HG03066 (cell line): ENCODE measurements at regions not wholly inside any gene's neighbourhood (a gene's known extent, or its start where the extent isn't known, plus 50 kb on each side); places are given as distances from the start of the nearest gene placed in this dataset.
"Not testable (repeated sequence)": the region's sequence is repeated elsewhere in the genome, so short reads cannot be mapped to it uniquely, and the experiment has no call there.

Experiments
- ATAC-seq: cut with Tn5 transposase; IDR thresholded peaks from one replicate; pipeline ENCODE4 v1.9.1; 2021; ENCODE audit warnings: low read depth; ENCODE audit not compliant: unreplicated experiment

- ATAC-seq, result not testable (repeated sequence)
Observed at GRCh38 chr16:18263046-18263445, 73.5 kb downstream of the NPIPA8 start.

- not testable (repeated sequence) for ATAC-seq
Observed at GRCh38 chr16:18261848-18262247, 74.7 kb downstream of the NPIPA8 start.

DNA sequence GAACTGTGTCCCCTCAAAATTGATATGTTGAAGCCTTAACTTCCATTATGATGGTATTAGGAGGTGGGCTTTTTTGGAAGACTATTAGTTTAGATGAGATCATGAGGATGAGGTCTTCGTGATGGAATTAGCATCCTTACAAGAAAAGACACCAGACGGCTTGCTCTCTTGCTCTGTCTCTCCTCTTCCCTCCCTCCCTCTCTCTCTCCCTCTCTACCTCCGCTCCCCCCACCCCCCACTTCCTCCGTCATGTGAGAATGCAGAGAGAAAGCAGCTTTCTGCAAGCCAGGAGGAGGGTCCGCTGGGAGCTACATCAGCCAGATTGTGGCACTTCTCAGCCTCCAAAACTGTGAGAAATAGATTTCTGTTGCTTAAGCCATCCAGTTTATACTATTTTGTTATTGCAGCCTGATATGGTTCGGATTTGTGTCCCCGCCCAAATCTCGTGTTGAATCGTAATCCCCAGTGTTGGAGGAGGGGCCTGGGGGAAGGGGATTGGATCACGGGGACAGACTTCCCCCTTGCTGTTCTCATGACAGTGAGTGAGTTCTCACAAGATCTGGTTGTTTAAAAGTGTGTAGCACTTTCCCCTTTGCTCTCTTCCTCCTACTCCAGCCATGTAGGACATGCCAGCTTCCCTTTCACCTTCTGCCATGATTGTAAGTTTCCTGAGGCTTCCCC, 76.9 kb downstream of the NPIPA8 start:
- ATAC-seq, result not testable (repeated sequence)

DNA sequence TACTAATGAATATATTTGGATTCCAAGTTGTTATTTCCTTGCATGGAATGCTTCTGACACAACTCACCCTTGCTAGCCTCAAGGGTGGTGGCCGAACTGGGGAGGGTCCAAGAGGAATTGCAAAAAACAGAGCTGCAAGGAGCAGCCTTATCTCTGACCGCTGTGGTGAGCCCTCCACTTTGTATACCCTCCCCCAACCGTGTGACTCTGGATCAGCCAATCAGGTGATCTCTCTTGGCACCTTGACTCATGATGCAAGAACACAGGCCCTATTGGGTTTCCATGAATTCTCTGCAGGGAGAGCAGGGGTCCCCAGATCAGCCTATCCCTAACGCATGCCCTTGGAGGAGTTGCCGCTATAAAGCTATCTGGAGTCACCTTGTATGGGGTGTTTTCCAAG, 83.6 kb downstream of the NPIPA8 start:
- not testable (repeated sequence) for ATAC-seq

DNA sequence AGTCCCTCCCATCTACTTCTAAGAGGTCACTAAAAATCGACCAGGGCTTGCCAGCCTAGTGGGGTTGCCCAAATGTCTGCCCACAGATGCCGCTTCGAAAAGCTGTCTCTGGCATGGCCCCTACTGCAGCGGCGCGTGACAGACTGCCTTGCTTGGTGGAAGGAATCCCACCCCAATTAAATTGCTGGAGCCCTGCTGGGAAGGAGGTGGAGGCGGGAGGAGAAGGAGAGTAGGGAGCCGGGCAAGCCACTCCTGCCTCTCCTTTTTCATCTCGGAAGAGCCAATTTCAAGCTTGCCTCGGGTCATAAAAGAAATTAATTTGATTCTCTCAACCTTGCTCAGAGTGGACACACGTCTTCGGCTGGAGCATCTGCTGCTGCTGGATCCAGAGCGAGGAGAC, 106.0 kb downstream of the NPIPA8 start:
- not testable (repeated sequence) for ATAC-seq

DNA sequence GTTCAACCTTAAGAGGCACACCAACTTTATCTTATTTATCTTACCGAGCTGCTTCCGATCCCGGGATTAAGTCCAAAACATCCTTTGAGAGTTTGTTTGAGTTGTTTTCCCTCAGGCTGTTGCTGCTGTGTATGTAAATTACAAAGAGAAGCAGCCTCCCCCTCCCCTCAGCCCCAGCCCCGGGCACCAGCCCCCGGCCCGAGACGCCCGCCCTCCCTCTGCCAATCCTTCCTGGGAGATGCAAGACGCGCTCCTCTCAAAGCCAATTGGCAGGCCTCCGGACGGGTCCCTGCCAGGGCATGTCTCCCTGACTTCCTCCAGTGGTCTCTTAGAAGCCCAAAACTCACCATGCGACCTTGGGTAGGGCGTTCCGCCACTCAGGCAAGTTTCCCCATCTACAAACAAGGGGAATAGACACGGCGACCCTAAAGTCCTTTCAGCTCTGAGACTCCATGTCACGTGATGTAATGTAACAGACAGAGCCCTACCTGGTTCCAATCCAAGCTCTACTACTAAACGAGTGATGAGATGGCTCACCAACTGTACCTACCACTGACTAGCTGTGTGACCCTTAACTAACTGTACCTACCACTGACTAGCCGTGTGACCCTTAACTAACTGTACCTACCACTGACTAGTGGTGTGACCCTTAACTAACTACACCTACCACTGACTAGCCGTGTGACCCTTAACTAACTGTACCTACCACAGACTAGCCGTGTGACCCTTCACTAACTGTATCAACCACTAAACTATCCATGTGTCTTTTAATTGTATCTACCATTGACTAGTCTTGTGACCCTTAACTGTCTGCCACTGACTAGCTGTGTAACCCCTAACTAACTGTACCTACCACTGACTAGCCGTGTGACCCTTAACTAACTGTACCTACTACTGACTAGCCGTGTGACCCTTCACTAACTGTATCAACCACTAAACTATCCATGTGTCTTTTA, 114.2 kb downstream of the NPIPA8 start:
- ATAC-seq, result not testable (repeated sequence)

DNA sequence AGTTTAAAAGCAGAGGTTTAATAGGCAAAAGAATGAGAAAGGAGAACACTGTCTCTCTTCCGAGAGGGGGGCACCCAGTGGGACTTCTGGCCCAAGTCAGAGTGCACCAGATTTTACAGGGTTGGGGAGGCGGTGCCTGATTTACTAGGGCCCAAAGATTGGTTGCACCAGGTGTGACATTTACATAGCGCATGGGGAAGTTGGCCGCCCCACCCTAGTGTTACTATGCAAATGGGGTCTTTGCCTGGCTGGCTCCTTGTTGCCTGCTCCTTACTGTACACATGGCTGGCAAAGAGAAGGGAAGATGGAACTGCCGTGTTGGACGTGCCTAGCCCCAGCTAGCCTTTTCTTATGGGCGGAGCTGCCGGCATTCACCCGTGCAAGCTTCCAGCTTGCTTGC, 118.8 kb downstream of the NPIPA8 start:
- ATAC-seq, result not testable (repeated sequence)

DNA sequence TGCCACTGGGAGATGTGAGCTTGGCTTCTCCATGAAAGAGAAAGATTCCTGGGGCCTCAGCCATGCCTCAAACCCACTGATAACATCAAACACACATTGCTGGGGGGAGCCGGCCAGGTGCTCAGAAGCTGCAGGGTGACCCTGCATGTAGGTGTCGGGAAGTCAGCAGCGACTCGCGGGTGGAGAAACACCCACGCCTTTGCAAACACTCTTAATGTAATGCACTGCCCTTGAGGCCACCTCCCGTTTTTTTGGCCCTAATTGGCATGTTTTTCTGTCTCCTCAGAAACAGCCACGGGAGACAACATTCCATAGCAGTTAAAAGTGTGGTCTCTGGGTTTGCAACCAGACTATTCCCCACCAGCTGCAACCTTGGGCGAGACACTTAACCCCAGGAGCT, 119.7 kb downstream of the NPIPA8 start:
- ATAC-seq, result not testable (repeated sequence)

DNA sequence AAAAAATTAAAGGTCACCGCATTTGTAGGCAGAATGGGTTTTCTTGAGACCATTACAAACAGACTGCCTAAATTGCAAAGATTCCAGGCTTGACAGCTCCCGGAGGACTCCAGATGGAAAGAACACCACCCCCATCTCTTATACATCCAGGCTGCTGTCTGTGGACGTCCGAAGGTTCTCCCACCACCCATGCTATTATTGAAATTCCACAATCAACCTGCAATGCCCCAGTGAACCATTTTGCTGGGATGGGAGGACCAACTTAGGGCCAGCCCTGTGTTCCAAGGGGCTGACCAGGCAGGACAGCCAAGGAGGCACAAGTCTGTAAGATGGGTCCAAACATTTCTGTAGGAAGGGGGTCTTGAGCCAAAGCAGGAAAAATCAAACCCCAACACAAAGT, 122.7 kb downstream of the NPIPA8 start:
- ATAC-seq, result not testable (repeated sequence)

GRCh38 chr16:18211505-18211904, 125.0 kb downstream of the NPIPA8 start:
- ATAC-seq, result not testable (repeated sequence)

DNA sequence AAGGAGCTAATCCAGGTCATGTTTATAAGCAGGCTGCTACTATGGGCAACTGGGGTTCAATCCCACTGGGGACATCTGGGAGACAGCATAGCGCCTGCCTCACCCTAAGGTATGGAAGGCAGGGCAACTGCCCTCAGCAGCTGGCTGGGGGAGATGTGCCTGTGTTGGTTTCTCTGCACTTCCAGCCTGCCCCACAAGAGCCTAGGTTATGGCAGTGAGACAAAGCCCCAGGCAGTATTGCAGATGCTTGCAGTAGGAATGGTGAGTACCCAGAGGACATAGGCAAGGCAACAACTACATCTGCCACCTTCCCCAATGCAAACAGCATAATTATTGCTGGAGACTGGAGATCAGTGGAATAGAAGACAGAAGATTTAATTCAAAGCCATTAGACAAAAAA, 131.8 kb downstream of the NPIPA8 start:
- ATAC-seq, result not testable (repeated sequence)

DNA sequence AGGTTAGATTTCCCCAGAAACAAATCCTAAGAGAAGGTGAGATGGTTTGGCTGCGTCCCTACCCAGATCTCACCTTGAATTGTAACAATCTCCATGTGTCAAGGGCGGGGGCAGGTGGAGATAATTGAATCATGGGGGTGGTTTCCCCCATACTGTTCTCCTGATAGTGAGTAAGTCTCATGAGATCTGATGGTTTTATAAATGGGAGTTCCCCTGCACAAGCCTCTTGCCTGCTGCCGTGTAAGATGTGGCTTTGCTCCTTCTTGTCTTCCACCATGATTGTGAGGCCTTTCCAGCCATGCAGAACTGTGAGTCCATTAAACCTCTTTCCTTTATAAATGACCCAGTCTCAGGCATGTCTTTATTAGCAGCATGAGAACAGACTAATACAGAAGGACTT, 132.2 kb downstream of the NPIPA8 start:
- ATAC-seq, result not testable (repeated sequence)

DNA sequence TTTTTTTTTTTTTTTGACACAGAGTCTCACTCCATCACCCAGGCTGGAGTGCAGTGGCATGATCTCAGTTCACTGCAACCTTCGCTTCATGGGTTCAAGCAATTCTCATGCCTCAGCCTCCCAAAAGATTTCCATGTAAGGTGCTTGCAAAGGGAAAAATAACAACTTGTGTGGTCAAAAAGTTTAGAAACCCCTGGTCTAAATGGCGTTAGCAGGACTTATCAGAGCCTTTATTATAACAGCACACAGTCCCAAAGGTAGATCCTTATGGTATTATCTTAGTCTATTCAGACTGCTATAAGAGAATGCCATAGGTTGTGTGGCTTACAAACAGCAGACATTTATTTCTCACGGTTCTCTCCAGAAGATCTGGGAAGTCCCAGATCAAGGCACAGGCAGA, 135.0 kb downstream of the NPIPA8 start:
- not testable (repeated sequence) for ATAC-seq

DNA sequence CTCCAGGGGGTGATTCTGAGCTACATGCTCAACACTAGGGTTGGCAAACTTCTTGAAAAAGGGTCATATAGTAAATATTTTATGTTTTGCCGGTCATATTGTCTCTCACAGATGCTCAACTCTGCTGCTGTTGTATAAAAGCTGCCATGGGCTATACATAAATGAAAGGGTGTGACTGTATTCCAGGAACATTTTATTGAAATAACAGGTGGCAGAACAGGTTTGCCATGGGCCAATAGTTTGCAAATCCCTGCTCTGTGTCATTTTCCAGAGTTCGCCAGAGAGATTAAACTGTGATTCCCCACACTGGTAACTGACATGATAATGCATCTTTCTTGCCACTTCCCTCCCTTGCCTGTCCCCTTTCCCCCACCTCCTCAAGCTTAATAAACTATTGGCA, 144.1 kb downstream of the NPIPA8 start:
- ATAC-seq, result not testable (repeated sequence)

- not testable (repeated sequence) for ATAC-seq
Observed at GRCh38 chr16:18190179-18190578, 146.4 kb downstream of the NPIPA8 start.

DNA sequence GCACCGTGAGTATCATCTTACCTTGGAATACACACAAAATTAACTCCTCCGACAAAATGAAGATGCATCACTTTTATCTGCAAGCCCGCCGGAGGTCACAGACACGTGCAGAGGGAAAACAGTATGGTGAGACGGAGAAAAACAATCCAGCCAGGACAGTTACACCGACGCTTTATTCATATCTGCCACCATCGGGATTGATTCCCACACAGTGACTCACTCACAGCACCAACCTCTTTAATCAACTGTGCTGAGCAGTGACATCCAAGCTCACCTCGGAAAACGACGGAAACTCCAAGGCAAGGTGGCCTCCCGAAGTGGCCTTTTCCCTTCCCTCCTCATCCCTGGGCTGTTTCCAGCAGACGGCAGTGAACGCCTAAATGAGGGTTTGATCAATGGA, 151.8 kb downstream of the NPIPA8 start:
- not testable (repeated sequence) for ATAC-seq

DNA sequence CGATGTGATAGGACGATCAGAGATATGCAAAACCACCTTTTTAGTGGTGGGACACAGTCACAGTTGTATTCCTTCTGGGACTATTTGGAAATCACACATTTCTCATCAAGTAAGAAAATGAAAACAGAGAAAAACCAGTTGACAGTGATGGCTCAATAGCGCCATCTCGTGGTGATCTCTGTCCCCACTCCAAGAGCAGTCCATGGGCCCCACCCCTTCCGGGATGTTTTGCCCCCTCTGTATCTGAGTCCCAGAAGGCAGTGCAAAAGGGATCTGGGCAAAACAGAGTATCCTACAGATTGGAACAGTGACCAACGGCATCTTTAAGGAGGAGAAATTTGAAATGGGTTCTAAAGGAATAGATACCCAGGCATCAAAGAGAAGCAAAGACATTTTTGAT, 155.5 kb downstream of the NPIPA8 start:
- not testable (repeated sequence) for ATAC-seq

- not testable (repeated sequence) for ATAC-seq
Observed at GRCh38 chr16:18173945-18174497, 162.5 kb downstream of the NPIPA8 start.

- ATAC-seq, result not testable (repeated sequence)
Observed at GRCh38 chr16:18162293-18162692, 174.2 kb downstream of the NPIPA8 start.

GRCh38 chr16:18161224-18161623, 175.3 kb downstream of the NPIPA8 start:
- ATAC-seq, result not testable (repeated sequence)

DNA sequence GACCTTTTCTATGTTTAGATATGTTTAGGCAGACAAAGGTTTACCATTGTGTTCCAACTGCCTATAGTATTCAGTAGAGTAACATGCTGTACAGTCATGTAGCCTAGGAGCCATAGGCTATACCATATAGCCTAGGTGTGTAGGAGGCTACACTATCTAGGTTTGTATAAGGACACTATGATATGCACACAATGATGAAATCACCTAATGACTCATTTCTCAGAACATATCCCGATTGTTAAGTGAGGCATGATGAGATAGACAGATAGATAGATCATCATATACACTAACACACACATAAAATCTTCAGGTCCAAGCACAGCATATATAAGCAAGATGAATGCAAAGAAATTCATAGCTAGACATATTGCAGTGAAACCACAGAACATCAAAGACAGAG, 177.4 kb downstream of the NPIPA8 start:
- not testable (repeated sequence) for ATAC-seq
